H1 (cell line): ENCODE measurements at regions not wholly inside any gene's neighbourhood (a gene's known extent, or its start where the extent isn't known, plus 50 kb on each side); places are given as distances from the start of the nearest gene placed in this dataset.

Experiments used
- CTCF ChIA-PET: fragments of 300-600 bp; sonication (Branson Sonifier 250); formaldehyde crosslinking; loops from one replicate; lab custom pipeline; 2021; ENCODE audit not compliant: partially characterized antibody; lab: Charles Lee
- POLR2A ChIA-PET: fragments of 300-600 bp; sonication (Branson Sonifier 250); formaldehyde crosslinking; loops from one replicate; lab custom pipeline; 2021; ENCODE audit warnings: inconsistent platforms; ENCODE audit not compliant: partially characterized antibody; lab: Charles Lee
- DNase-seq, 2 experiments: peaks; one replicate each; pipeline versions ENCODE4 v3.0.0 to v3.0.0-alpha.2; 2010 to 2022; ENCODE audit warnings: low spot score in 2 of 2, low read depth in 1 of 2, mixed read lengths in 1 of 2
- FAIRE-seq: peaks from 2 replicates; lab custom pipeline; 2011; peaks lifted over from hg19 to GRCh38; lab: Jason Lieb, UNC
- H2AFZ ChIP-seq: 2 replicates; pipeline ENCODE4 v1.8.1; 2012; ENCODE audit warnings: low read length, inconsistent platforms
- H2AK5ac ChIP-seq: 2 replicates; pipeline ENCODE4 v1.6.1; 2013; ENCODE audit warnings: low read depth, low read length
- H2BK120ac ChIP-seq: replicated peaks from 2 replicates; pipeline ENCODE3; 2013; ENCODE audit warnings: low read depth, low read length, inconsistent platforms
- H2BK12ac ChIP-seq: 2 replicates; pipeline ENCODE4 v1.6.1; 2013; ENCODE audit warnings: low read depth, low read length
- H2BK15ac ChIP-seq: 2 replicates; pipeline ENCODE4 v1.6.1; 2013; ENCODE audit warnings: low read length
- H2BK20ac ChIP-seq: 2 replicates; pipeline ENCODE4 v1.6.1; 2013; ENCODE audit warnings: low read length
- H2BK5ac ChIP-seq: 2 replicates; pipeline ENCODE4 v1.6.1; 2013; ENCODE audit warnings: low read depth, low read length
- H3K14ac ChIP-seq: 2 replicates; pipeline ENCODE4 v1.6.1; 2013; ENCODE audit warnings: inconsistent platforms; ENCODE audit not compliant: insufficient read length
- H3K18ac ChIP-seq: 2 replicates; pipeline ENCODE4 v1.6.1; 2013; ENCODE audit warnings: low read length; ENCODE audit errors: extremely low read depth
- H3K23ac ChIP-seq: 2 replicates; pipeline ENCODE4 v1.6.1; 2013; ENCODE audit warnings: inconsistent platforms; ENCODE audit not compliant: insufficient read length
- H3K23me2 ChIP-seq: 2 replicates; pipeline ENCODE4 v1.6.1; 2013; ENCODE audit warnings: low read depth, low read length
- H3K27ac ChIP-seq: 2 replicates; pipeline ENCODE4 v1.6.1; 2011; ENCODE audit warnings: low read depth, low read length, inconsistent platforms
- H3K27me3 ChIP-seq, 4 experiments: replicated peaks in 1 of 4; 1 replicate in 1 of 4; 2 replicates in 3 of 4; pipeline versions ENCODE4 v1.6.1 to v1.8.1; 2011 to 2013; ENCODE audit warnings: low read length in 3 of 4, mild to moderate bottlenecking in 3 of 4, inconsistent platforms in 2 of 4, mixed read lengths in 2 of 4, moderate library complexity in 1 of 4; ENCODE audit not compliant: control insufficient read depth in 3 of 4, insufficient read depth in 3 of 4; ENCODE audit errors: extremely low read depth in 1 of 4
- H3K36me3 ChIP-seq, 4 experiments: 2 replicates each; pipeline versions ENCODE4 v1.6.1 to v1.8.1; 2011 to 2013; ENCODE audit warnings: mild to moderate bottlenecking in 4 of 4, low read length in 3 of 4, moderate library complexity in 2 of 4, control low read depth in 1 of 4, inconsistent platforms in 1 of 4; ENCODE audit not compliant: insufficient read depth in 4 of 4, control insufficient read depth in 2 of 4
- H3K4ac ChIP-seq: replicated peaks from 2 replicates; pipeline ENCODE3; 2013; ENCODE audit warnings: low read length, low read depth, mixed read lengths, inconsistent platforms; ENCODE audit not compliant: insufficient read length
- H3K4me1 ChIP-seq, 4 experiments: replicated peaks in 1 of 4; 1 replicate in 1 of 4; 2 replicates in 3 of 4; pipeline versions ENCODE4 v1.6.1 to v1.8.1; 2011 to 2013; ENCODE audit warnings: low read length in 3 of 4, inconsistent platforms in 2 of 4, mixed read lengths in 1 of 4; ENCODE audit not compliant: insufficient read depth in 4 of 4, control insufficient read depth in 3 of 4
- H3K4me2 ChIP-seq, 2 experiments: 2 replicates each; pipeline versions ENCODE4 v1.6.1 to v1.8.1; 2011 to 2013; ENCODE audit warnings: low read depth in 2 of 2, low read length in 2 of 2, control low read depth in 1 of 2, inconsistent platforms in 1 of 2, mild to moderate bottlenecking in 1 of 2; ENCODE audit not compliant: insufficient read depth in 1 of 2
- H3K4me3 ChIP-seq, 4 experiments: fragments of 200-600, 300-600 bp in 1 of 4; sonication (generic), shearing (Covaris generic), sonication (Bioruptor Twin) in 1 of 4; 2 replicates each; pipeline versions ENCODE4 v1.5.1 to v1.8.1; 2011 to 2016; ENCODE audit warnings: low read length in 4 of 4, low read depth in 3 of 4, control low read depth in 2 of 4, inconsistent platforms in 2 of 4, mild to moderate bottlenecking in 2 of 4, mixed read lengths in 1 of 4, moderate library complexity in 1 of 4; ENCODE audit not compliant: insufficient read depth in 2 of 4; ENCODE audit errors: extremely low read depth in 1 of 4
- H3K56ac ChIP-seq: replicated peaks from 2 replicates; pipeline ENCODE3; 2013; ENCODE audit warnings: low read depth, mild to moderate bottlenecking, mixed read lengths, low read length, inconsistent platforms; ENCODE audit not compliant: insufficient read length
- H3K79me1 ChIP-seq: 2 replicates; pipeline ENCODE4 v1.6.1; 2013; ENCODE audit warnings: low read depth, low read length, control low read depth
- H3K79me2 ChIP-seq, 2 experiments: 2 replicates each; pipeline versions ENCODE4 v1.6.1 to v1.8.1; 2012 to 2013; ENCODE audit warnings: low read length in 2 of 2, mild to moderate bottlenecking in 2 of 2, inconsistent platforms in 1 of 2; ENCODE audit not compliant: insufficient read depth in 2 of 2, control insufficient read depth in 1 of 2
- H3K9ac ChIP-seq, 4 experiments: replicated peaks in 1 of 4; 1 replicate in 1 of 4; 2 replicates in 3 of 4; pipeline versions ENCODE4 v1.6.1 to v1.8.1; 2011 to 2013; ENCODE audit warnings: low read depth in 3 of 4, low read length in 3 of 4, control low read depth in 2 of 4, mild to moderate bottlenecking in 2 of 4, moderate library complexity in 2 of 4, inconsistent platforms in 1 of 4; ENCODE audit errors: extremely low read depth in 1 of 4
- H3K9me3 ChIP-seq, 2 experiments: 2 replicates each; pipeline versions ENCODE4 v1.6.1 to v1.8.1; 2012 to 2013; ENCODE audit warnings: mild to moderate bottlenecking in 2 of 2, moderate library complexity in 2 of 2, control low read depth in 1 of 2, inconsistent platforms in 1 of 2, low read depth in 1 of 2, low read length in 1 of 2, mixed read lengths in 1 of 2; ENCODE audit not compliant: insufficient read depth in 2 of 2
- H4K20me1 ChIP-seq, 2 experiments: replicated peaks in 1 of 2; 2 replicates each; pipeline versions ENCODE3 to v1.8.1; 2011 to 2013; ENCODE audit warnings: inconsistent platforms in 2 of 2, low read length in 2 of 2, mild to moderate bottlenecking in 1 of 2; ENCODE audit not compliant: insufficient read depth in 2 of 2, control insufficient read depth in 1 of 2
- H4K5ac ChIP-seq: 2 replicates; pipeline ENCODE4 v1.6.1; 2013; ENCODE audit warnings: low read length, low read depth, mixed read lengths, inconsistent platforms; ENCODE audit not compliant: insufficient read length
- H4K8ac ChIP-seq: 2 replicates; pipeline ENCODE4 v1.8.0; 2013; ENCODE audit warnings: mild to moderate bottlenecking, moderate library complexity, low read length, inconsistent platforms; ENCODE audit not compliant: insufficient read depth; ENCODE audit errors: extremely low read depth
- H4K91ac ChIP-seq: replicated peaks from 2 replicates; pipeline ENCODE3; 2013; ENCODE audit warnings: low read length, mixed read lengths, inconsistent platforms; ENCODE audit not compliant: insufficient read length
- HDAC2 ChIP-seq, 2 experiments: fragments of 300-600 bp in 1 of 2; sonication (generic) in 1 of 2; IDR thresholded peaks; 2 replicates each; pipeline ENCODE4 v1.6.1; 2011 to 2012; ENCODE audit warnings: low read depth in 2 of 2, low read length in 2 of 2, mild to moderate bottlenecking in 2 of 2, moderate library complexity in 2 of 2, borderline replicate concordance in 1 of 2, inconsistent platforms in 1 of 2
- JUND ChIP-seq: IDR thresholded peaks from 2 replicates; pipeline ENCODE4 v1.6.1; 2011; ENCODE audit warnings: mild to moderate bottlenecking, improper control_type of control experiment, low read length
- KDM1A ChIP-seq: fragments of 200-600, 300-600 bp; sonication (generic); IDR thresholded peaks from 2 replicates; pipeline ENCODE4 v1.7.1; 2016; ENCODE audit warnings: mild to moderate bottlenecking, low read length, borderline replicate concordance
- NRF1 ChIP-seq: IDR thresholded peaks from 2 replicates; pipeline ENCODE4 v1.6.1; 2011; ENCODE audit warnings: mild to moderate bottlenecking, low read depth, low read length, improper control_type of control experiment
- POLR2A ChIP-seq, 2 experiments: IDR thresholded peaks; 1 replicate in 1 of 2; 2 replicates in 1 of 2; pipeline ENCODE4 v1.6.1; 2011; ENCODE audit warnings: low read depth in 2 of 2, low read length in 2 of 2, mild to moderate bottlenecking in 2 of 2; ENCODE audit errors: control extremely low read depth in 1 of 2
- TBP ChIP-seq: IDR thresholded peaks from 2 replicates; pipeline ENCODE4 v1.6.1; 2011; ENCODE audit warnings: low read depth, low read length, improper control_type of control experiment
- WGBS, 2 experiments: shearing (Covaris generic) in 1 of 2; methylation state at CpG; one replicate each; pipeline versions ENCODE4 v1.1.6 to v1.1.7; 2013 to 2015; ENCODE audit warnings: low lambda C conversion rate in 2 of 2, mixed read lengths in 2 of 2, inconsistent platforms in 1 of 2, low coverage in 1 of 2, missing lambda C conversion rate in 1 of 2; ENCODE audit not compliant: insufficient replicate concordance in 2 of 2, insufficient coverage in 1 of 2, insufficient read length in 1 of 2; ENCODE audit errors: extremely low coverage in 1 of 2, missing lambda C conversion rate in 1 of 2; 5-methylcytosine and 5-hydroxymethylcytosine counted together

- 89% methylated on average over 2 of the region's 2 CpGs; no CpG with 5 or more reads in 1 of the 2 experiments for WGBS, 2 experiments
- H2BK20ac ChIP-seq: no peak overlapping the region
These were observed 392.8 kb upstream of the RORA start for GRCh38 chr15:61621865-61622264.

More at GRCh38 chr15:61621865-61622264, 392.8 kb upstream of the RORA start:
- Histone ChIP-seq H3K4me3 (no peak overlapping the region), H3K4ac (no peak overlapping the region), H4K5ac (no peak overlapping the region), H2AK5ac (no peak overlapping the region), H3K18ac (no peak overlapping the region), H3K9me3 (0 out of 4 replicates have a peak, but pooled peaks cover 0 to 3% of the 10 kb centered on the region in 2 experiments), H4K8ac (no peak overlapping the region), H2BK12ac (no peak overlapping the region), H3K79me1 (no peaks in the 10 kb centered on the region), H3K79me2 (no peaks in the 10 kb centered on the region), H3K9ac (no peak overlapping the region), H3K27me3 (no peaks in the 10 kb centered on the region; a peak in 2 of 7 replicates), H2BK15ac (no peak overlapping the region), H2AFZ (no peak overlapping the region), H3K36me3 (no peaks in the 10 kb centered on the region), H3K27ac (no peak overlapping the region), H4K20me1 (no peaks in the 10 kb centered on the region), H3K4me2 (no peak overlapping the region), H3K23me2 (no peaks in the 10 kb centered on the region), H2BK5ac (no peak overlapping the region), H3K4me1 (no peaks in the 10 kb centered on the region; a peak in 1 of 7 replicates), H3K14ac (no peak overlapping the region), H3K56ac (no peak overlapping the region), H2BK120ac (no peak overlapping the region), H4K91ac (no peak overlapping the region), H3K23ac (no peak overlapping the region)
- ChIA-PET POLR2A (no interaction called here), CTCF (interaction anchor here (0.7 to 6.5 kb wide), 30 partner anchors 8 to 720 kb away, joined by 3 to 51 read pairs (median 4); partner anchors contain the start of gene RORA)
- FAIRE-seq (no peak), DNase-seq (no peak)
- no peak for TF ChIP-seq TBP
- TF ChIP-seq KDM1A: peak; percentile 86
- TF ChIP-seq NRF1: no peak
- TF ChIP-seq POLR2A (IDR thresholded peaks at IDR 0.05; ENCODE audit: control extremely low read depth in 1 of 2, low read depth in 2 of 2, low read length in 2 of 2): no peak
- peak in 1 of 2 experiments; percentile 83; a peak in 1 of 4 replicates for TF ChIP-seq HDAC2 (IDR thresholded peaks at IDR 0.05; ENCODE audit: borderline replicate concordance in 1 of 2, low read depth in 2 of 2, low read length in 2 of 2)
- TF ChIP-seq JUND: no peak
